Fibroblast of lung (primary cell): ENCODE measurements at regions not wholly inside any gene's neighbourhood (a gene's known extent, or its start where the extent isn't known, plus 50 kb on each side); places are given as distances from the start of the nearest gene placed in this dataset.

Experiments used
- CTCF ChIP-seq, 2 donors: IDR thresholded peaks in 1 of 2; conservative IDR thresholded peaks in 1 of 2; 1 replicate in 1 of 2; 2 replicates in 1 of 2; pipeline ENCODE4 v1.5.1; 2011 to 2012; ENCODE audit warnings: low read length in 2 of 2, control low read depth in 1 of 2, inconsistent platforms in 1 of 2, low read depth in 1 of 2, mild to moderate bottlenecking in 1 of 2
- EZH2 ChIP-seq: IDR thresholded peaks from 2 replicates; pipeline ENCODE4 v1.5.1; 2012; ENCODE audit warnings: low read length, control low read depth, mild to moderate bottlenecking; ENCODE audit errors: missing control alignments

- TF ChIP-seq CTCF (conservative IDR thresholded peaks at IDR 0.05 in 1 of 2, IDR thresholded peaks at IDR 0.05 in 1 of 2; ENCODE audit: low read depth in 1 of 2, low read length in 2 of 2), result no peak
- no peak for TF ChIP-seq EZH2
Measured at GRCh38 chr7:148514236-148514635, 76.3 kb upstream of the C7orf33 start.
